H1 (cell line): ENCODE measurements at regions not wholly inside any gene's neighbourhood (a gene's known extent, or its start where the extent isn't known, plus 50 kb on each side); places are given as distances from the start of the nearest gene placed in this dataset.

Source experiments
- CTCF ChIA-PET: fragments of 300-600 bp; sonication (Branson Sonifier 250); formaldehyde crosslinking; loops from one replicate; lab custom pipeline; 2021; ENCODE audit not compliant: partially characterized antibody; lab: Charles Lee
- POLR2A ChIA-PET: fragments of 300-600 bp; sonication (Branson Sonifier 250); formaldehyde crosslinking; loops from one replicate; lab custom pipeline; 2021; ENCODE audit warnings: inconsistent platforms; ENCODE audit not compliant: partially characterized antibody; lab: Charles Lee
- DNase-seq, 2 experiments: peaks; one replicate each; pipeline versions ENCODE4 v3.0.0 to v3.0.0-alpha.2; 2010 to 2022; ENCODE audit warnings: low spot score in 2 of 2, low read depth in 1 of 2, mixed read lengths in 1 of 2
- FAIRE-seq: peaks from 2 replicates; lab custom pipeline; 2011; peaks lifted over from hg19 to GRCh38; lab: Jason Lieb, UNC
- H2AFZ ChIP-seq: 2 replicates; pipeline ENCODE4 v1.8.1; 2012; ENCODE audit warnings: low read length, inconsistent platforms
- H2AK5ac ChIP-seq: 2 replicates; pipeline ENCODE4 v1.6.1; 2013; ENCODE audit warnings: low read depth, low read length
- H2BK120ac ChIP-seq: replicated peaks from 2 replicates; pipeline ENCODE3; 2013; ENCODE audit warnings: low read depth, low read length, inconsistent platforms
- H2BK12ac ChIP-seq: 2 replicates; pipeline ENCODE4 v1.6.1; 2013; ENCODE audit warnings: low read depth, low read length
- H2BK15ac ChIP-seq: 2 replicates; pipeline ENCODE4 v1.6.1; 2013; ENCODE audit warnings: low read length
- H2BK20ac ChIP-seq: 2 replicates; pipeline ENCODE4 v1.6.1; 2013; ENCODE audit warnings: low read length
- H2BK5ac ChIP-seq: 2 replicates; pipeline ENCODE4 v1.6.1; 2013; ENCODE audit warnings: low read depth, low read length
- H3K14ac ChIP-seq: 2 replicates; pipeline ENCODE4 v1.6.1; 2013; ENCODE audit warnings: inconsistent platforms; ENCODE audit not compliant: insufficient read length
- H3K18ac ChIP-seq: 2 replicates; pipeline ENCODE4 v1.6.1; 2013; ENCODE audit warnings: low read length; ENCODE audit errors: extremely low read depth
- H3K23ac ChIP-seq: 2 replicates; pipeline ENCODE4 v1.6.1; 2013; ENCODE audit warnings: inconsistent platforms; ENCODE audit not compliant: insufficient read length
- H3K23me2 ChIP-seq: 2 replicates; pipeline ENCODE4 v1.6.1; 2013; ENCODE audit warnings: low read depth, low read length
- H3K27ac ChIP-seq: 2 replicates; pipeline ENCODE4 v1.6.1; 2011; ENCODE audit warnings: low read depth, low read length, inconsistent platforms
- H3K27me3 ChIP-seq, 4 experiments: replicated peaks in 1 of 4; 1 replicate in 1 of 4; 2 replicates in 3 of 4; pipeline versions ENCODE4 v1.6.1 to v1.8.1; 2011 to 2013; ENCODE audit warnings: low read length in 3 of 4, mild to moderate bottlenecking in 3 of 4, inconsistent platforms in 2 of 4, mixed read lengths in 2 of 4, moderate library complexity in 1 of 4; ENCODE audit not compliant: control insufficient read depth in 3 of 4, insufficient read depth in 3 of 4; ENCODE audit errors: extremely low read depth in 1 of 4
- H3K36me3 ChIP-seq, 4 experiments: 2 replicates each; pipeline versions ENCODE4 v1.6.1 to v1.8.1; 2011 to 2013; ENCODE audit warnings: mild to moderate bottlenecking in 4 of 4, low read length in 3 of 4, moderate library complexity in 2 of 4, control low read depth in 1 of 4, inconsistent platforms in 1 of 4; ENCODE audit not compliant: insufficient read depth in 4 of 4, control insufficient read depth in 2 of 4
- H3K4ac ChIP-seq: replicated peaks from 2 replicates; pipeline ENCODE3; 2013; ENCODE audit warnings: low read length, low read depth, mixed read lengths, inconsistent platforms; ENCODE audit not compliant: insufficient read length
- H3K4me1 ChIP-seq, 4 experiments: replicated peaks in 1 of 4; 1 replicate in 1 of 4; 2 replicates in 3 of 4; pipeline versions ENCODE4 v1.6.1 to v1.8.1; 2011 to 2013; ENCODE audit warnings: low read length in 3 of 4, inconsistent platforms in 2 of 4, mixed read lengths in 1 of 4; ENCODE audit not compliant: insufficient read depth in 4 of 4, control insufficient read depth in 3 of 4
- H3K4me2 ChIP-seq, 2 experiments: 2 replicates each; pipeline versions ENCODE4 v1.6.1 to v1.8.1; 2011 to 2013; ENCODE audit warnings: low read depth in 2 of 2, low read length in 2 of 2, control low read depth in 1 of 2, inconsistent platforms in 1 of 2, mild to moderate bottlenecking in 1 of 2; ENCODE audit not compliant: insufficient read depth in 1 of 2
- H3K4me3 ChIP-seq, 4 experiments: fragments of 200-600, 300-600 bp in 1 of 4; sonication (generic), shearing (Covaris generic), sonication (Bioruptor Twin) in 1 of 4; 2 replicates each; pipeline versions ENCODE4 v1.5.1 to v1.8.1; 2011 to 2016; ENCODE audit warnings: low read length in 4 of 4, low read depth in 3 of 4, control low read depth in 2 of 4, inconsistent platforms in 2 of 4, mild to moderate bottlenecking in 2 of 4, mixed read lengths in 1 of 4, moderate library complexity in 1 of 4; ENCODE audit not compliant: insufficient read depth in 2 of 4; ENCODE audit errors: extremely low read depth in 1 of 4
- H3K56ac ChIP-seq: replicated peaks from 2 replicates; pipeline ENCODE3; 2013; ENCODE audit warnings: low read depth, mild to moderate bottlenecking, mixed read lengths, low read length, inconsistent platforms; ENCODE audit not compliant: insufficient read length
- H3K79me1 ChIP-seq: 2 replicates; pipeline ENCODE4 v1.6.1; 2013; ENCODE audit warnings: low read depth, low read length, control low read depth
- H3K79me2 ChIP-seq, 2 experiments: 2 replicates each; pipeline versions ENCODE4 v1.6.1 to v1.8.1; 2012 to 2013; ENCODE audit warnings: low read length in 2 of 2, mild to moderate bottlenecking in 2 of 2, inconsistent platforms in 1 of 2; ENCODE audit not compliant: insufficient read depth in 2 of 2, control insufficient read depth in 1 of 2
- H3K9ac ChIP-seq, 4 experiments: replicated peaks in 1 of 4; 1 replicate in 1 of 4; 2 replicates in 3 of 4; pipeline versions ENCODE4 v1.6.1 to v1.8.1; 2011 to 2013; ENCODE audit warnings: low read depth in 3 of 4, low read length in 3 of 4, control low read depth in 2 of 4, mild to moderate bottlenecking in 2 of 4, moderate library complexity in 2 of 4, inconsistent platforms in 1 of 4; ENCODE audit errors: extremely low read depth in 1 of 4
- H3K9me3 ChIP-seq, 2 experiments: 2 replicates each; pipeline versions ENCODE4 v1.6.1 to v1.8.1; 2012 to 2013; ENCODE audit warnings: mild to moderate bottlenecking in 2 of 2, moderate library complexity in 2 of 2, control low read depth in 1 of 2, inconsistent platforms in 1 of 2, low read depth in 1 of 2, low read length in 1 of 2, mixed read lengths in 1 of 2; ENCODE audit not compliant: insufficient read depth in 2 of 2
- H4K20me1 ChIP-seq, 2 experiments: replicated peaks in 1 of 2; 2 replicates each; pipeline versions ENCODE3 to v1.8.1; 2011 to 2013; ENCODE audit warnings: inconsistent platforms in 2 of 2, low read length in 2 of 2, mild to moderate bottlenecking in 1 of 2; ENCODE audit not compliant: insufficient read depth in 2 of 2, control insufficient read depth in 1 of 2
- H4K5ac ChIP-seq: 2 replicates; pipeline ENCODE4 v1.6.1; 2013; ENCODE audit warnings: low read length, low read depth, mixed read lengths, inconsistent platforms; ENCODE audit not compliant: insufficient read length
- H4K8ac ChIP-seq: 2 replicates; pipeline ENCODE4 v1.8.0; 2013; ENCODE audit warnings: mild to moderate bottlenecking, moderate library complexity, low read length, inconsistent platforms; ENCODE audit not compliant: insufficient read depth; ENCODE audit errors: extremely low read depth
- H4K91ac ChIP-seq: replicated peaks from 2 replicates; pipeline ENCODE3; 2013; ENCODE audit warnings: low read length, mixed read lengths, inconsistent platforms; ENCODE audit not compliant: insufficient read length
- BACH1 ChIP-seq: IDR thresholded peaks from 2 replicates; pipeline ENCODE4 v1.6.1; 2012; ENCODE audit warnings: low read length, improper control_type of control experiment
- BCL11A ChIP-seq, 2 experiments: IDR thresholded peaks; one replicate each; pipeline ENCODE4 v1.6.1; 2011; ENCODE audit warnings: low read depth in 2 of 2, low read length in 2 of 2, mild to moderate bottlenecking in 2 of 2
- CHD2 ChIP-seq: IDR thresholded peaks from 2 replicates; pipeline ENCODE4 v1.6.1; 2012; ENCODE audit warnings: low read length, improper control_type of control experiment
- CREB1 ChIP-seq: IDR thresholded peaks from 2 replicates; pipeline ENCODE4 v1.6.1; 2012; ENCODE audit warnings: inconsistent platforms
- CTBP2 ChIP-seq: IDR thresholded peaks from 2 replicates; pipeline ENCODE4 v1.7.0; 2011; ENCODE audit warnings: borderline replicate concordance, mild to moderate bottlenecking, moderate library complexity, mixed read lengths, low read length; ENCODE audit not compliant: insufficient read depth, insufficient read length
- JUN ChIP-seq: IDR thresholded peaks from 2 replicates; pipeline ENCODE4 v1.6.1; 2011; ENCODE audit warnings: low read depth, mild to moderate bottlenecking, improper control_type of control experiment, low read length
- POLR2AphosphoS5 ChIP-seq: IDR thresholded peaks from 2 replicates; pipeline ENCODE4 v1.6.1; 2011; ENCODE audit warnings: low read depth, low read length
- POU5F1 ChIP-seq: IDR thresholded peaks from 2 replicates; pipeline ENCODE4 v1.6.1; 2011; ENCODE audit warnings: low read depth, mild to moderate bottlenecking, low read length, moderate library complexity
- RFX5 ChIP-seq: IDR thresholded peaks from 2 replicates; pipeline ENCODE4 v1.6.1; 2011; ENCODE audit warnings: low read depth, low read length, improper control_type of control experiment, borderline replicate concordance
- RXRA ChIP-seq: IDR thresholded peaks from 2 replicates; pipeline ENCODE4 v1.6.1; 2011; ENCODE audit warnings: low read depth, mild to moderate bottlenecking, low read length, moderate library complexity; ENCODE audit not compliant: insufficient read depth
- SIN3A ChIP-seq, 2 experiments: IDR thresholded peaks in 1 of 2; conservative IDR thresholded peaks in 1 of 2; 2 replicates each; pipeline ENCODE4 v1.6.1; 2011 to 2012; ENCODE audit warnings: low read length in 2 of 2, improper control_type of control experiment in 1 of 2, low read depth in 1 of 2, mild to moderate bottlenecking in 1 of 2
- SP1 ChIP-seq: IDR thresholded peaks from 2 replicates; pipeline ENCODE4 v1.6.1; 2011; ENCODE audit warnings: low read depth, low read length
- SP4 ChIP-seq: IDR thresholded peaks from 2 replicates; pipeline ENCODE4 v1.6.1; 2012; ENCODE audit warnings: low read length, inconsistent platforms
- SRF ChIP-seq: IDR thresholded peaks from 2 replicates; pipeline ENCODE4 v1.6.1; 2011; ENCODE audit warnings: mild to moderate bottlenecking, low read depth, low read length, moderate library complexity
- TBP ChIP-seq: IDR thresholded peaks from 2 replicates; pipeline ENCODE4 v1.6.1; 2011; ENCODE audit warnings: low read depth, low read length, improper control_type of control experiment
- YY1 ChIP-seq: IDR thresholded peaks from 2 replicates; pipeline ENCODE4 v1.6.1; 2011; ENCODE audit warnings: low read depth, mild to moderate bottlenecking, low read length
- ZNF274 ChIP-seq: IDR thresholded peaks from 2 replicates; pipeline ENCODE4 v1.7.0; 2012; ENCODE audit warnings: low read length, borderline replicate concordance; ENCODE audit errors: extremely low read depth
- WGBS, 2 experiments: shearing (Covaris generic) in 1 of 2; methylation state at CpG; one replicate each; pipeline versions ENCODE4 v1.1.6 to v1.1.7; 2013 to 2015; ENCODE audit warnings: low lambda C conversion rate in 2 of 2, mixed read lengths in 2 of 2, inconsistent platforms in 1 of 2, low coverage in 1 of 2, missing lambda C conversion rate in 1 of 2; ENCODE audit not compliant: insufficient replicate concordance in 2 of 2, insufficient coverage in 1 of 2, insufficient read length in 1 of 2; ENCODE audit errors: extremely low coverage in 1 of 2, missing lambda C conversion rate in 1 of 2; 5-methylcytosine and 5-hydroxymethylcytosine counted together

DNA sequence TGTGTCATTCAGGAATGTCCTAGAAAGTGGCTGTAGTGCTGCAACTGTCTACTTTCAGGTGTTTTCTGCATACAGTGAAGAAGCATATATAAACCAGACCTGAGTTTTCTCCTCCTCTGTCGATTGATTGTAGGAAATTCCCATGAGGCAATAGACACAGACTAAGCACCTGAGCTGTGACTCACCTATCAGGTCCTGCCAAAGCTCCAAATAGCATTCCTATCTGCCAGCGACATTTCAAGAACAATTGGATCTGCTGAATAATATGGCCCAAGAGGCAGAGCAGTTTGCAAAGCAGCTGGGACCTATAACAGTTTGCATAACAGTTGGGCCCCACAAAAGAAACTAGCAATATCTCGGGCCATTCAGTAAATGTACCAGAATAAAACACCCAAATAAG is 360.4 kb downstream of the HAO1 start:
- Histone ChIP-seq H3K27me3 (no peaks in the 10 kb centered on the region), H4K91ac (no peak overlapping the region), H2AFZ (no peak overlapping the region), H3K23me2 (no peaks in the 10 kb centered on the region), H4K20me1 (no peaks in the 10 kb centered on the region), H2BK120ac (no peak overlapping the region), H3K4me2 (no peak overlapping the region), H4K8ac (no peak overlapping the region), H3K4me3 (no peak overlapping the region), H2BK5ac (no peak overlapping the region), H3K9ac (no peak overlapping the region), H2BK20ac (no peak overlapping the region), H3K4me1 (no peaks in the 10 kb centered on the region), H2BK15ac (no peak overlapping the region), H3K79me1 (no peaks in the 10 kb centered on the region), H2BK12ac (no peak overlapping the region), H3K4ac (no peak overlapping the region), H3K9me3 (no peaks in the 10 kb centered on the region), H3K18ac (no peak overlapping the region), H3K79me2 (no peaks in the 10 kb centered on the region), H3K36me3 (no peaks in the 10 kb centered on the region), H3K23ac (no peak overlapping the region), H4K5ac (no peak overlapping the region), H3K14ac (no peak overlapping the region), H2AK5ac (no peak overlapping the region), H3K56ac (no peak overlapping the region), H3K27ac (no peak overlapping the region)
- no peak for FAIRE-seq
- ChIA-PET CTCF (interaction anchor here (0.7 kb wide), 1 partner anchor 13 kb away, joined by 3 read pairs; no protein-coding TSS in a partner anchor), POLR2A (no interaction called here)
- 94% methylated on average over 3 of the region's 3 CpGs; no CpG with 5 or more reads in 1 of the 2 experiments for WGBS, 2 experiments
- DNase-seq: no peak
- TF ChIP-seq ZNF274 (no peak), CTBP2 (no peak), TBP (no peak), BCL11A (IDR thresholded peaks at IDR 0.05; ENCODE audit: low read depth in 2 of 2, low read length in 2 of 2) (no peak), SP4 (no peak), SP1 (no peak), RXRA (no peak), RFX5 (no peak), CHD2 (no peak), SRF (no peak), BACH1 (no peak), SIN3A (conservative IDR thresholded peaks at IDR 0.05 in 1 of 2, IDR thresholded peaks at IDR 0.05 in 1 of 2; ENCODE audit: low read depth in 1 of 2, low read length in 2 of 2) (no peak), POLR2AphosphoS5 (no peak), JUN (no peak), CREB1 (no peak), POU5F1 (no peak), YY1 (no peak)
